Left renal cortex interstitium (tissue), 4 donors: ENCODE measurements at regions not wholly inside any gene's neighbourhood (a gene's known extent, or its start where the extent isn't known, plus 50 kb on each side); places are given as distances from the start of the nearest gene placed in this dataset.

Source experiments
- DNase-seq, 4 donors: peaks; one replicate each; pipeline ENCODE4 v3.0.0-alpha.2; 2013; ENCODE audit warnings: low read depth in 4 of 4, low spot score in 2 of 4, missing footprints in 1 of 4

DNA sequence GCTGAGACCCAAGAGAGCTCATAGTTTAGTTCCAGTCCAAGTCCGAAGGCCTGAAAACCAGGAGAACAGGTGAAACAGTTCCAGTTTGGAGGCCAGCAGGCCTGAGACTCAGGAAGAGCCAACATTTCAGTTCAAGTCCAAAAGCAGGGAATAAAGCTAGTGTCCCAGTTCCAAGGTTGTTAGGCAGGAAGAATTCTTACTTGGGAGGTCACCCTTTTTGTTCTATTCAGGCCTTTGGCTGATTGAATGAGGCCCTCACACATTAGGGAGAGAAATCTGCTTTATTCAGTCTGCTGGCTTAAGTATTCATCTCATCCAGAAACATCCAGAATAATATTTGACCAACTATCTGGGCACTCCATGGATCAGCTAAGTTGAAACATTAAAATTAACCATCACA lies 294.6 kb downstream of the PCNX1 start:
- no peak for DNase-seq

DNA sequence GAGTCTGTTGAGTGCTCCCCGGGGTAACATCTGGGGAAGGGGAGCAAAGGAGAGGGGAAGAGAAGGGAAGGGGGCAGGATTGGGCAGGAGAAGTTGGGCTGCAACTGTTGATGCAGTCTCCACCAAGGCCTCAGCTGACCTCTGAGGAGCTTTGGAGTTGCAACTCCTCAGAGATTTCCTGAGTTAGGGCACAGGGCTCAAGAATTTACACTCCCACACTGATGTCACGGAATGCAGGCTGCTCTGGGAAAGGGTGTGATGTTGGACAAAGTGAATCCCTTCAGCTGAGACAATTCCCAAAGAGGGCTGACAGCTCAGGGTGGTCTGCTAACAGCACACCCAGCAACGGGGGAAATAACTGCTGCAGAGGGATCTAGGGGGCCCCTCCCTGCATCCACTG lies 295.6 kb downstream of the PCNX1 start:
- DNase-seq = peak in 1 of 4 donors; percentile 11

- no peak for DNase-seq
Measured at GRCh38 chr14:71203306-71203705, 296.0 kb downstream of the PCNX1 start.

GRCh38 chr14:71204231-71204630 lies 297.0 kb downstream of the PCNX1 start:
- DNase-seq = no peak

DNA sequence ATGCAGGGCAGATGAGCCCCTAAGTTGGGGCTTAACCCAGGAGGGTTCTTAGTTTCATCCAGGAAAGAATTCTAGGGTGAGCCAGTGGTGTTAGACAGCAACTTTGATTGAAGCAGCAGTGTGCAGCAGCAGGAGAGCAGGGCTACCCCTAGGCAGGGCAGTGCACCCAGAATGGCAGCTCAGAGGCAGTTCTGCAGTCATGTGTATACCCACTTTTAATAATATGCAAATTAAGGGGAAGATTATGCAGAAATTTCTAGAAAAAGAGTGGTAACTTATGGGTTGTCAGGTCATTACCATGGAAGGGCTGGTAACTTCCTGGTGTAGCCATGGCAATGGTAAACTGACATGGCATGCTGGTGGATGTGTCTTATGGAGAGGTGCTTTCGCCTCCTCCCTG lies 297.5 kb downstream of the PCNX1 start:
- no peak for DNase-seq

GRCh38 chr14:71206123-71206522 lies 298.9 kb downstream of the PCNX1 start:
- no peak for DNase-seq

- no peak for DNase-seq
Measured at GRCh38 chr14:71206766-71207371, 299.6 kb downstream of the PCNX1 start.

GRCh38 chr14:71208702-71209357 lies 301.6 kb downstream of the PCNX1 start:
- no peak for DNase-seq

GRCh38 chr14:71209888-71210287 lies 302.6 kb downstream of the PCNX1 start:
- DNase-seq = no peak

DNA sequence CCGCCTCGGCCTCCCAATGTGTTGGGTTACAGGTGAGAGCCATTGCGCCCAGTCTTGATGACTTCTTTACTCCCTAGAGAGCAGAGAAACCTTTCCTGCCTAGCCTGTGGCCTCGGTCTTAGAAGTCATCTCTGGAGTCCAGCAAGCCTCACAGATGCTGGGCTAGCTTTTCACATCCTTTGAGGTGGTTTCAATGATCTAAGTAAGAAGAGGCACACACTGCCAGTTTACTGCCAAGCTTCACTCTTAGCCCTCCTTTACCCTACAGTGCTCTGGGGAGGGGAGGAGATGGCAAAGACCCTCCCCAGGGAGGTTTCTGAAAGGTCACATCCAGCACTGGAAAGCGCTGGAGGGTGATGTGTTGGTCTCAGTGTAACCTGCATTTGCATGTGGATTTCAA lies 304.8 kb downstream of the PCNX1 start:
- DNase-seq = no peak

- DNase-seq = no peak
Measured at GRCh38 chr14:71212683-71213107, 305.4 kb downstream of the PCNX1 start.

DNA sequence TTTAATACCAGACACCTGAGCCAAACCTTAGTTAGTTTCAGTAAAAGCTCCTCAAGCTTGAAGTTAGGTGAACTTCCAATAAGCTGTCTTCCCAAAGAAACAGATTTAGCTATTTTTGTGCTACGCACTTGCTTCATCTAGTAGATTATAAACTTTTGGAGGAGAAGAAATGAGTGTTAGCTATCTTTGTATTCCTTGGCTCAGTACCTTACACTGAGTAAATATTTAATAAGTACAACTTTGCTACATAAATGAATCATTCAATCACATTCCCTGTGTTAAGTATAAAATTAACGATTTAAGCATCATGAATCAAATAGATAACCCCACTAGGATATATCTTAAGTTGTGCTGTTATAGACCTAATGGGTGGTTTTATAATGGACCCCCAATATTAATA lies 307.0 kb downstream of the PCNX1 start:
- DNase-seq = no peak

GRCh38 chr14:71220462-71220861 lies 313.2 kb downstream of the PCNX1 start:
- no peak for DNase-seq

DNA sequence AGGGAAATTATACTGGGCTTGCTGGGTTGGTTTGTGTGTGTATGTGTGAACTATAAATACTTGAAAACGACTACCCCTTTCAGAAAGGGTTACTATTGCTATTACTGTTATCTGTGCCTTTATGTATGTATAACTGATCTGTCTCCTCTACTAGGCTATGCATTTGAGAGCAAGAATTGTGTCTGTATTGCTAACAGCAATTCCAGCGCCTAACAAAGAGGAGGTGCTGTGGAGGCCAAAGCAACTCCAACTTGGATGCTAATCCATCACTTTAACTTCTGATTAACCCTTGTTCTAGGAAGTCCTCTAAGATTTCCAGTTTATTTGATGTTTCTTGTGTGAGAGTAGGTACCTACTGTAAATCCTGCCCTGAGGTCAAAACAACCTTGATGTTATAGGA lies 313.9 kb downstream of the PCNX1 start:
- no peak for DNase-seq

DNA sequence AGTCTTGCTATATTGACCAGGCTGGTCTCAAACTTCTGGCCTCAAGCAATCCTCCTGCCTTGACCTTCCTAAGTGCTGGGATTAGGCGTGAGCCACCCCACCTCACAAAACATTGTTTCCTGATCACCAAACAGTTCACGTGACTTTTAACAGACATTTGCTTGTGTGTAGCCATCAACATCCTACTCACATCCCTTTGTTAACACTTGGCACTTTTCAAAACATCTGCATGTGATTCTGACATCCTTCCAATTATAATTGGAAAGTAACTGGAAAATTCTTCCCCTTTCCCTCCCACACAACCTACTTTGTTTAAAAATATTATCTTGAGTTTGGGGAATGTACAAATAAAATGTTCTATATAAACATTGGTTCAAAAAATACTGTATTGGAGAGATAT lies 317.9 kb downstream of the PCNX1 start:
- no peak for DNase-seq

DNA sequence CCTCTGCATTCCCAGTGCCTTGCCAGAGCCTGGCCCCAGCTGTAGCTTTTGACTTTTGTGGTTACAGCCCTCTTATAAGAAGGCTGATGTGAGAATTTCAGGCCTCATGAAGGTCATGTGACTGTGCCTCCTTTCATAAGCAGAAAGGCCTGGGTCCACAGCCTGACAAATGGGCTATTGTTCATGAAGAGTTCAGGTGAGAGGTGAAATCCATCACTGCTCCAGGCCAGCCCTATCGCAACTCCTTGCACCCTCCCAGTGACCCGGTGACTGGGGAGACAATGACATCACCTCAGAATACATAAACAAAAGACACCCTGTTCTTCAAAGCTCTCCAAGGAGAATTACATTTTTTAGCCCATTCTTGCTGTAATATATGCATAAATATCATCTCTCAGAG lies 321.5 kb downstream of the PCNX1 start:
- no peak for DNase-seq

GRCh38 chr14:71229875-71230274 lies 322.6 kb downstream of the PCNX1 start:
- DNase-seq = no peak

DNA sequence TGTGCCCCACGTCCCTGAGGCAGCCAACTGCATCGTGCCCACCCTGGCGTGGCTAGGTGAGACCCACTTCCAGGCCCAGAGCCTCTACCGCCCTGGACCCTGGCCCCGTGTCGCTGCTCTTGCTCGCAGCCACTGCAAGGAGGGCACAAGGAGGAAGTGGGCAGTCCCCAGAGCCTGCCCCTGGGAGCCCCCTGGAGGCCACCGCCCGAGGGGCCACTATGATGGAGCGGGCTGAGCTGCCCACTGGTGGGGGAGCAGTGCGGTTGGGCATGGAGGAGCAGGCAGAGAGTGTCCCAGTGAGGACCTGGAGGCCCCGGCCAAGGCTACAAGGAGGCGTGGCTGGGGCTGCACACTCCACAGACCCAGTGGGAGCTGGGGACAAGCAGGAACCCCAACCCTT lies 323.6 kb downstream of the PCNX1 start:
- DNase-seq = no peak

- no peak for DNase-seq
Measured at GRCh38 chr14:71231521-71232393, 324.5 kb downstream of the PCNX1 start.

DNA sequence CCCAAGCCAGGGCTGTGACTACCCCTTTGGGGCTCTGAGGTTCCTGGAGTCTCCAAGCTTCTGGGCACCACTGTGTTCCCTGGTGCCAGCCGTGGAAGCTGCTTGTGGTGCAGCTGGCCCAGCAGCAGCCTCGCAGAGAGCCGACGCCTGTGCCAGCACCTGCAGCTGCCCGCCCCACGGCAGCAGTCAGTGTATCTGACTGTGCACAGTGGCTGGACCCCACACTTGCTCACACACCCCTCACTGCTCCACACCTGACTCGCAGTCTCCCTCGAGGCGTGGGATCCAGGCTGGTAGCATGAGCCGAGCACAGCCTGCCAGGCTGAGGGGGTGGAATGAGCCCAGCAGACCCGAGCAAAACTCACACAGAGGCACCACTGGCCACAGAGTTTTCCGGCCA lies 325.2 kb downstream of the PCNX1 start:
- DNase-seq = no peak

DNA sequence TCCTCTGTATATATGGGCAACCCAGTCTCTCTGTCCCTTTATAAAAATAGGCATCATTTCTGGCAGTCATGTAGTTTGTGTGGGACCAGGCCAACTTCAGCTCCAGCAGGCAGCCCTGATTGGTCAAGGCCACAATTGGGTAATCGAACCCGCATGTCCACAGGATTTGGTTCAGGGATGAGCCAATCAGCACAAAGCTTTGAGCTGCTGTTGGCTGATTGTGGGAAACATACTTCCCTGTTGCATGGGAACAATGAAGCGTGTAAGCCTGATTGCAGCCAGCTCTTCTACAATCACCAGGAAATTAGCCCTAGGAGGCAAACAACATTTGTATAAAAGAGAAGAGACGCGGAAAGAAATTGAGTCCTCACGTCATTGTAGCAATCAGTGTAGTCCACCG lies 328.6 kb downstream of the PCNX1 start:
- no peak for DNase-seq

- no peak for DNase-seq
Measured at GRCh38 chr14:71236487-71236886, 329.2 kb downstream of the PCNX1 start.
